Mononuclear cell (primary cell): ENCODE measurements at regions not wholly inside any gene's neighbourhood (a gene's known extent, or its start where the extent isn't known, plus 50 kb on each side); places are given as distances from the start of the nearest gene placed in this dataset.

Experiments used
- H3K27me3 ChIP-seq: 2 replicates; pipeline ENCODE4 v1.6.0; 2011; ENCODE audit warnings: low read length, control low read depth; ENCODE audit not compliant: insufficient read depth
- H3K4me1 ChIP-seq: 2 replicates; pipeline ENCODE4 v1.5.1; 2011; ENCODE audit warnings: mild to moderate bottlenecking, low read length, control low read depth; ENCODE audit not compliant: insufficient read depth
- H3K4me3 ChIP-seq: 2 replicates; pipeline ENCODE4 v1.5.1; 2011; ENCODE audit warnings: mild to moderate bottlenecking, low read length, moderate library complexity
- H3K9me3 ChIP-seq: 2 replicates; pipeline ENCODE4 v1.5.1; 2011; ENCODE audit warnings: low read depth, mild to moderate bottlenecking, control low read depth, low read length

- Histone ChIP-seq H3K9me3 (no peaks in the 10 kb centered on the region), H3K27me3 (no peaks in the 10 kb centered on the region), H3K4me1 (no peaks in the 10 kb centered on the region), H3K4me3 (no peak overlapping the region)
These were observed 477.1 kb upstream of the SGCG start for GRCh38 chr13:22703601-22704209.

- Histone ChIP-seq H3K27me3 (no peaks in the 10 kb centered on the region), H3K4me1 (no peaks in the 10 kb centered on the region), H3K4me3 (no peak overlapping the region), H3K9me3 (no peaks in the 10 kb centered on the region)
These were observed 472.8 kb upstream of the SGCG start for GRCh38 chr13:22707946-22708345.

GRCh38 chr13:22717036-22717435, 463.7 kb upstream of the SGCG start:
- H3K9me3 ChIP-seq, result no peaks in the 10 kb centered on the region
- H3K4me3 ChIP-seq, result no peak overlapping the region
- H3K27me3 ChIP-seq, result no peaks in the 10 kb centered on the region
- no peaks in the 10 kb centered on the region for H3K4me1 ChIP-seq

- no peak overlapping the region for H3K4me3 ChIP-seq
- H3K27me3 ChIP-seq, result no peaks in the 10 kb centered on the region
- H3K4me1 ChIP-seq, result no peaks in the 10 kb centered on the region
- H3K9me3 ChIP-seq, result no peaks in the 10 kb centered on the region
These were observed 454.1 kb upstream of the SGCG start for GRCh38 chr13:22726726-22727125.

- H3K9me3 ChIP-seq, result no peaks in the 10 kb centered on the region
- no peak overlapping the region for H3K4me3 ChIP-seq
- H3K27me3 ChIP-seq, result no peaks in the 10 kb centered on the region
- no peaks in the 10 kb centered on the region for H3K4me1 ChIP-seq
These were observed 445.5 kb upstream of the SGCG start for GRCh38 chr13:22735011-22735995.

GRCh38 chr13:22736084-22736767, 444.6 kb upstream of the SGCG start:
- H3K9me3 ChIP-seq, result no peaks in the 10 kb centered on the region
- H3K4me1 ChIP-seq, result no peaks in the 10 kb centered on the region
- no peaks in the 10 kb centered on the region for H3K27me3 ChIP-seq
- no peak overlapping the region for H3K4me3 ChIP-seq

- H3K27me3 ChIP-seq, result no peaks in the 10 kb centered on the region
- H3K4me1 ChIP-seq, result no peaks in the 10 kb centered on the region
- H3K4me3 ChIP-seq, result no peak overlapping the region
- H3K9me3 ChIP-seq, result no peaks in the 10 kb centered on the region
These were observed 444.0 kb upstream of the SGCG start for GRCh38 chr13:22736768-22737092.

GRCh38 chr13:22738357-22738756, 442.4 kb upstream of the SGCG start:
- no peak overlapping the region for H3K4me3 ChIP-seq
- no peaks in the 10 kb centered on the region for H3K27me3 ChIP-seq
- no peaks in the 10 kb centered on the region for H3K4me1 ChIP-seq
- H3K9me3 ChIP-seq, result no peaks in the 10 kb centered on the region

GRCh38 chr13:22740264-22740663, 440.5 kb upstream of the SGCG start:
- Histone ChIP-seq H3K9me3 (no peaks in the 10 kb centered on the region), H3K27me3 (no peaks in the 10 kb centered on the region), H3K4me3 (no peak overlapping the region), H3K4me1 (no peaks in the 10 kb centered on the region)

- H3K9me3 ChIP-seq, result no peaks in the 10 kb centered on the region
- H3K27me3 ChIP-seq, result no peaks in the 10 kb centered on the region
- H3K4me1 ChIP-seq, result no peaks in the 10 kb centered on the region
- no peak overlapping the region for H3K4me3 ChIP-seq
These were observed 435.9 kb upstream of the SGCG start for GRCh38 chr13:22744688-22745452.

GRCh38 chr13:22748866-22749577, 431.8 kb upstream of the SGCG start:
- no peak overlapping the region for H3K4me3 ChIP-seq
- H3K27me3 ChIP-seq, result no peaks in the 10 kb centered on the region
- H3K9me3 ChIP-seq, result no peaks in the 10 kb centered on the region
- H3K4me1 ChIP-seq, result no peaks in the 10 kb centered on the region

- no peaks in the 10 kb centered on the region for H3K4me1 ChIP-seq
These were observed 431.2 kb upstream of the SGCG start for GRCh38 chr13:22749626-22750025.

GRCh38 chr13:22757530-22758120, 423.2 kb upstream of the SGCG start:
- H3K4me3 ChIP-seq, result no peak overlapping the region
- no peaks in the 10 kb centered on the region for H3K27me3 ChIP-seq
- H3K9me3 ChIP-seq, result no peaks in the 10 kb centered on the region
- H3K4me1 ChIP-seq, result no peaks in the 10 kb centered on the region

More at GRCh38 chr13:22749626-22750025, 431.2 kb upstream of the SGCG start:
- Histone ChIP-seq H3K4me3 (no peak overlapping the region), H3K9me3 (no peaks in the 10 kb centered on the region), H3K27me3 (no peaks in the 10 kb centered on the region)

GRCh38 chr13:22758245-22758644, 422.5 kb upstream of the SGCG start:
- H3K27me3 ChIP-seq, result no peaks in the 10 kb centered on the region
- H3K4me1 ChIP-seq, result no peaks in the 10 kb centered on the region
- no peak overlapping the region for H3K4me3 ChIP-seq
- no peaks in the 10 kb centered on the region for H3K9me3 ChIP-seq
